HL-60 (cell line): ENCODE measurements at regions not wholly inside any gene's neighbourhood (a gene's known extent, or its start where the extent isn't known, plus 50 kb on each side); places are given as distances from the start of the nearest gene placed in this dataset.
"Not testable (repeated sequence)": the region's sequence is repeated elsewhere in the genome, so short reads cannot be mapped to it uniquely, and the experiment has no call there.

Experiments used
- DNase-seq, 2 experiments: peaks; one replicate each; pipeline ENCODE4 v3.0.0-alpha.2; 2010 to 2020; ENCODE audit warnings: low read depth in 1 of 2, low spot score in 1 of 2
- H3K27ac ChIP-seq: fragments of 250-450 bp; sonication (Bioruptor Pico); replicated peaks from 2 replicates; pipeline ENCODE4 v1.5.1; 2020; ENCODE audit warnings: mild to moderate bottlenecking, moderate library complexity
- H3K27me3 ChIP-seq: fragments of 250-450 bp; sonication (Bioruptor Pico); 2 replicates; pipeline ENCODE4 v1.5.1; 2021; ENCODE audit warnings: mild to moderate bottlenecking, moderate library complexity; ENCODE audit not compliant: insufficient read depth, poor library complexity, severe bottlenecking
- H3K4me3 ChIP-seq: replicated peaks from 2 replicates; pipeline ENCODE4 v1.5.1; 2011; ENCODE audit warnings: mild to moderate bottlenecking, control low read depth, low read length; ENCODE audit not compliant: insufficient read depth
- GABPA ChIP-seq: IDR thresholded peaks from 2 replicates; pipeline ENCODE4 v1.6.1; 2012; ENCODE audit warnings: low read depth
- POLR2AphosphoS5 ChIP-seq: IDR thresholded peaks from 2 replicates; pipeline ENCODE4 v1.6.1; 2012; ENCODE audit warnings: low read depth
- SPI1 ChIP-seq: IDR thresholded peaks from 2 replicates; pipeline ENCODE4 v1.6.1; 2012; ENCODE audit warnings: low read depth, mild to moderate bottlenecking, borderline replicate concordance
- TF ChIP-seq, protein P1 (sequence below): IDR thresholded peaks from 2 replicates; pipeline ENCODE4 v1.6.1; 2012; ENCODE audit warnings: low read depth; ENCODE audit not compliant: insufficient replicate concordance
- TF ChIP-seq, protein P2 (sequence below): IDR thresholded peaks from one replicate; pipeline ENCODE4 v1.5.1; 2011; ENCODE audit warnings: low read length, control low read depth, inconsistent platforms; ENCODE audit not compliant: insufficient read depth

DNA sequence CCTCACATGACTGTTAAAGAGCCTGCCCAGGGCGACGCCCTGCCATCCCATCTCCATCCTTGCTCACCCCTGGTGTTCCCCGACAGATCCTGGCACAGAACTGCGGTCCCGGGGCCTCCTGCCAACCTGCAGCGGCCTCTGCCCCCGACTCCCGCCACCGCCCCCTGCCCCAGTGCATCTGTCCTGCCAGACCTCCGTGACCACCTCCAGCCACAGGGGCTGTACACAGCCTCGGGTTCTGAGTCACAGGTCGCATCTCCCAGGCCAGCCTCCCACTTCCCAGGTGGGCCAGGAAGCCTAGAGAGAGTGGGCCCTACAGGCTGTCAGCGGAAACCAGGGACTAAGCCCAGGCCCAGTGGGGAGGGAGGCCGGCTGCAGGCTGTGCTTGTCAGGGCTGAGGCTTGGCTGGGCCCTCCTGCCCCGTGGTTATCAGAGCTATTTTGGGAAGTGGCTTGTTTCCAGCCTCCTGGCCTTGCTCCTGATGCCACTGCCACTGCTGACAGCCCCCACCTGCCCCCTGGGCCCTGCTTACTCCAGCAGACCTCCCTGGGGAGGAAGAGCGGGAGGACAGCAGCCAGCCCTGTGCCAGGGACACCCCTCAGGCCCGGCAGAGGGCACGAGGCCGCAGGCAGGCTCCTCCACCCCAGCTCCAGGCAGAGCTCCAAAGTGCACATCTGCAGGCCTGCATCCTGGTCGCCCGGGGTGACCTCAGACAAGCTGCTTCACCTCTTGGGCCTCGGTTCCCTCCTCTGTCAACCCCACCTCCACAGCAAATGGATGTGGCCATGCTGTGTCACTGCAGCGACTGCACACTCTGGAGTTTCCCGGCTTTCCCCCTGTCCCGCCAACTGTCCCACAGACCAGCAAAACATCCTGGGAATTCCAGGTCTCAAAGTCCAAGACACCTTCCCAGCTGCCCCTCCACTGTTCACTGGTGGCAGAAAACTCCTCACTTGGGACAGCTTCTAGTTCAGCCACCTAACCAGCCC lies 124.1 kb upstream of the AKAP13 start:
- DNase-seq, H3K4me3 ChIP-seq, H3K27ac ChIP-seq, H3K27me3 ChIP-seq: not testable (repeated sequence)

DNA sequence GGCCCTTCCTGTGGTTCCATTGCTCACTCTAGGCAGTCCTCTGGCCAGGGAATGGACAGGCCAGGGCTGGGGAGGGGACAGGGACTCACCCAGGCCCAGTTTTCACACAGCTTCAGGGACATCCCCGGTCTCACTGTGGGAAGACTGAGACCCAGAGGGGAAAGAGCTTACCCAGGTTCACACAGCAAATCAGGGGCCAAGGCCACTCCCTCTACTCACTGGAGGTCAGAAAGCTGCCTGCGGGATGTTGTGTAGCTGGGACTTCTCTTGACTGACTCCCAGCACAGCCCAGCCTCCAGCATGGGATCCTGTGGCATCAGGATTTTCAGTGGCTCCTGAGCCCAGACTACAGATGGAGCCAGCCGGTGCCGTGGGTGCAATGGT lies 122.3 kb upstream of the AKAP13 start:
- not testable (repeated sequence) for DNase-seq, H3K27me3 ChIP-seq, H3K27ac ChIP-seq, H3K4me3 ChIP-seq

GRCh38 chr15:85258559-85259209 lies 121.7 kb upstream of the AKAP13 start:
- H3K27me3 ChIP-seq, H3K27ac ChIP-seq, DNase-seq, H3K4me3 ChIP-seq: not testable (repeated sequence)

- H3K4me3 ChIP-seq, DNase-seq, H3K27me3 ChIP-seq, H3K27ac ChIP-seq: not testable (repeated sequence)
Observed at GRCh38 chr15:85260526-85260925, 119.9 kb upstream of the AKAP13 start.

DNA sequence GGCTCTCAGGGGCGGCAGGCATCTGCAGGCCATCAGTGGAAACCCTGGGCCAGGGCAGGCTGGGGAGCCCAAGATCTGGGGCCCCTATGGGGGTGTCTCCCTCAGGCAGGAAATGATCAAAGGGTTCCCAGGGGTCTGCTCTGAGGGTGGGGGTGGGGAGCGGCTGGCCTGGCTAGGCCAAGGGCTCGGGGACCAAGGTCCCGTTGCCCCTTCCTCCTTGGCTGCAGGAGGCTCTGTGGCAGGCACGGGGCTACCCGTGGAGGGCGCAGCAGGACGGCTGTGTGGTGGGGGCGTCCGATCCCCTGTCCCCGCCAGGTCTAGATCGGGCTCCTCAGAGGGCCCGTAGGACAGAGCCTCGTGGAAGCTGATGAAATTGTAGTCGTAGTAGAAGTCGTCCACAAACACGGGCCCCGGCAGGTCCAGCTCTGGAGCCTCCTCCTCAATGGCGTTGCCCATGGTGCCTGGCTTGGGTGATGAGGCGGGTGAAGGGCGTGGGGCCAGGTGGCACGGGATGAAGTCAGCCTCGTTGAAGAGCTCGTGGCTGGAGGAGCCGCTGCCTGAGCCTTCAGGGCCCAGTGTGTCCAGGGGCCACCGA lies 117.8 kb upstream of the AKAP13 start:
- H3K27ac ChIP-seq, DNase-seq, H3K27me3 ChIP-seq, H3K4me3 ChIP-seq: not testable (repeated sequence)

DNA sequence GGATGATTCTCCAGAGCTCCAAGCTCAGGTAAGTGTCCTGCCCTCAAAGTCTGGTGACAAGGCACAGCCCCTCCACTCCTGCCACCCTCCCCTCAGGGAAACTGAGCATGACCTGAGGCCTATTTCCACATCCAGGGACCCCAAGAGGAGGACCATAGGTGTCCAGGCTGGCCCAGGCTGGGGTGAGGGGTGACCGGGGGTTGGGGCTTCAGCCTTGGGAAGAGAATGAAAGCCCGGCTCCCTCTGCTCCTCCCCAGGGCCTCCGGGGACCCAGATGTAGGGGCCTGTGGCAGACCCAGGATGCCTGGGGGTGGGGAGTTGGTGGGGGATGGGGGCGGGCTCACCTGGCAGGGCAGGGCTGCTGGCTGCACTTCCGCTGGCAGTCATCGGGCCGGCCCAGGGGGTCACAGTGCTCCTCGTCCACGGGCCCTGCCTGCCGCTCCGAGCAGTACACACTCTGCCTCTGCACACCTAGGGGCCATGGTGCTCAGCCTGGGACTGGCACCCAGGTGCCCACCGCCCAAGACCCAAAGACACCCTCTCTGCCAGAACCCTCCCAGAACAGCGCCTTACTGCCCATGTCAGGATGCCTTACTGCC lies 116.5 kb upstream of the AKAP13 start:
- not testable (repeated sequence) for H3K27me3 ChIP-seq, DNase-seq, H3K27ac ChIP-seq, H3K4me3 ChIP-seq

- not testable (repeated sequence) for H3K4me3 ChIP-seq, H3K27me3 ChIP-seq, H3K27ac ChIP-seq, DNase-seq
Observed at GRCh38 chr15:85264614-85265190, 115.7 kb upstream of the AKAP13 start.

GRCh38 chr15:85267158-85267857 lies 113.1 kb upstream of the AKAP13 start:
- not testable (repeated sequence) for H3K27ac ChIP-seq, H3K4me3 ChIP-seq, DNase-seq, H3K27me3 ChIP-seq

DNA sequence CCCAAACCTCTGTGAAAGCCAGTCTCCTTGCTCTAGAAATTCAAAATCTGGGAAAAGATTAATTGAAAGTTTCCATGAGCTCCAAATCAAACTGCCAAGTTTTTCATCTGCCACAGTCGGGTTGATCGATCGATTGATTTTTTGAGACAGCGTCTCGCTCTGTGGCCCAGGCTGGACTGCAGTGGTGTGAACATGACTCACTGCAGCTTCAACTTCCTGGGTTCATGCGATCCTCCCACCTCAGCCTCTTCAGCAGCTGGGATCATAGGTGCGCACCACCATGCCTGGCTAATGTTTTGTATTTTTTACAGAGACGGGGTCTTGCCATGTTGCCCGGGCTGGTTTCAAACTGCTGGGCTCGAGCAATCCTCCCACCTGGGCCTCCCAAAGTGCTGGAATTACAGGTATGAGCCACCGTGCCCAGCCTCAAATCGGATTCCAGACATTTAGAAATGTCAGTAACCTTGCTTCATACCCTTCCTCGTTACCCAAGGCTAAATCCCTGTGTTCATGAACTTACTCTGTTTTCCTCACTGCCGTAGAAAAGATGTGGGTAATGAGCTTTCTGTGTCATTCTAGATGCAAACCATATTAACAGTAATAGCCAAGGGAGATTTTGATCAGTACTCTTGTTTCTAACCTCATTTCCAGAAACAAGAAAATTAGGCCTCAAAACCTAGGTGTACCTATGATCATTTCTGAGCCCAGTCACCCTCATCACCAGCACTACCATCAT lies 105.9 kb upstream of the AKAP13 start:
- TF ChIP-seq, protein P1, sequence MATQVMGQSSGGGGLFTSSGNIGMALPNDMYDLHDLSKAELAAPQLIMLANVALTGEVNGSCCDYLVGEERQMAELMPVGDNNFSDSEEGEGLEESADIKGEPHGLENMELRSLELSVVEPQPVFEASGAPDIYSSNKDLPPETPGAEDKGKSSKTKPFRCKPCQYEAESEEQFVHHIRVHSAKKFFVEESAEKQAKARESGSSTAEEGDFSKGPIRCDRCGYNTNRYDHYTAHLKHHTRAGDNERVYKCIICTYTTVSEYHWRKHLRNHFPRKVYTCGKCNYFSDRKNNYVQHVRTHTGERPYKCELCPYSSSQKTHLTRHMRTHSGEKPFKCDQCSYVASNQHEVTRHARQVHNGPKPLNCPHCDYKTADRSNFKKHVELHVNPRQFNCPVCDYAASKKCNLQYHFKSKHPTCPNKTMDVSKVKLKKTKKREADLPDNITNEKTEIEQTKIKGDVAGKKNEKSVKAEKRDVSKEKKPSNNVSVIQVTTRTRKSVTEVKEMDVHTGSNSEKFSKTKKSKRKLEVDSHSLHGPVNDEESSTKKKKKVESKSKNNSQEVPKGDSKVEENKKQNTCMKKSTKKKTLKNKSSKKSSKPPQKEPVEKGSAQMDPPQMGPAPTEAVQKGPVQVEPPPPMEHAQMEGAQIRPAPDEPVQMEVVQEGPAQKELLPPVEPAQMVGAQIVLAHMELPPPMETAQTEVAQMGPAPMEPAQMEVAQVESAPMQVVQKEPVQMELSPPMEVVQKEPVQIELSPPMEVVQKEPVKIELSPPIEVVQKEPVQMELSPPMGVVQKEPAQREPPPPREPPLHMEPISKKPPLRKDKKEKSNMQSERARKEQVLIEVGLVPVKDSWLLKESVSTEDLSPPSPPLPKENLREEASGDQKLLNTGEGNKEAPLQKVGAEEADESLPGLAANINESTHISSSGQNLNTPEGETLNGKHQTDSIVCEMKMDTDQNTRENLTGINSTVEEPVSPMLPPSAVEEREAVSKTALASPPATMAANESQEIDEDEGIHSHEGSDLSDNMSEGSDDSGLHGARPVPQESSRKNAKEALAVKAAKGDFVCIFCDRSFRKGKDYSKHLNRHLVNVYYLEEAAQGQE: no peak
- TF ChIP-seq POLR2AphosphoS5 (no peak), SPI1 (no peak), GABPA (no peak)
- TF ChIP-seq, protein P2, sequence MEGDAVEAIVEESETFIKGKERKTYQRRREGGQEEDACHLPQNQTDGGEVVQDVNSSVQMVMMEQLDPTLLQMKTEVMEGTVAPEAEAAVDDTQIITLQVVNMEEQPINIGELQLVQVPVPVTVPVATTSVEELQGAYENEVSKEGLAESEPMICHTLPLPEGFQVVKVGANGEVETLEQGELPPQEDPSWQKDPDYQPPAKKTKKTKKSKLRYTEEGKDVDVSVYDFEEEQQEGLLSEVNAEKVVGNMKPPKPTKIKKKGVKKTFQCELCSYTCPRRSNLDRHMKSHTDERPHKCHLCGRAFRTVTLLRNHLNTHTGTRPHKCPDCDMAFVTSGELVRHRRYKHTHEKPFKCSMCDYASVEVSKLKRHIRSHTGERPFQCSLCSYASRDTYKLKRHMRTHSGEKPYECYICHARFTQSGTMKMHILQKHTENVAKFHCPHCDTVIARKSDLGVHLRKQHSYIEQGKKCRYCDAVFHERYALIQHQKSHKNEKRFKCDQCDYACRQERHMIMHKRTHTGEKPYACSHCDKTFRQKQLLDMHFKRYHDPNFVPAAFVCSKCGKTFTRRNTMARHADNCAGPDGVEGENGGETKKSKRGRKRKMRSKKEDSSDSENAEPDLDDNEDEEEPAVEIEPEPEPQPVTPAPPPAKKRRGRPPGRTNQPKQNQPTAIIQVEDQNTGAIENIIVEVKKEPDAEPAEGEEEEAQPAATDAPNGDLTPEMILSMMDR: no peak
- Histone ChIP-seq H3K27ac (no peak overlapping the region), H3K27me3 (no peaks in the 10 kb centered on the region), H3K4me3 (no peak overlapping the region)
- DNase-seq: no peak
